Astrocyte (in vitro differentiated cells and primary cell): ENCODE measurements at regions not wholly inside any gene's neighbourhood (a gene's known extent, or its start where the extent isn't known, plus 50 kb on each side); places are given as distances from the start of the nearest gene placed in this dataset.
A peak's percentile ranks its signal among the peaks of the same experiment; 100 is the strongest.

Source experiments
- DNase-seq: peaks from one replicate; pipeline ENCODE4 v3.0.0-alpha.2; 2010; ENCODE audit warnings: low read depth
- FAIRE-seq: peaks from 2 replicates; lab custom pipeline; 2011; peaks lifted over from hg19 to GRCh38; lab: Jason Lieb, UNC
- H2AFZ ChIP-seq: 2 replicates; pipeline ENCODE4 v1.6.0; 2012; ENCODE audit warnings: low read depth, low read length, inconsistent platforms
- H3K27ac ChIP-seq: 2 replicates; pipeline ENCODE4 v1.5.1; 2011; ENCODE audit warnings: low read depth, low read length, inconsistent platforms
- H3K27me3 ChIP-seq: 2 replicates; pipeline ENCODE4 v1.6.0; 2011; ENCODE audit warnings: low read length, inconsistent platforms; ENCODE audit not compliant: insufficient read depth
- H3K36me3 ChIP-seq: 2 replicates; pipeline ENCODE4 v1.5.1; 2011; ENCODE audit warnings: low read length, inconsistent platforms; ENCODE audit not compliant: insufficient read depth
- H3K4me1 ChIP-seq: 2 replicates; pipeline ENCODE4 v1.5.1; 2011; ENCODE audit warnings: low read length, inconsistent platforms; ENCODE audit not compliant: insufficient read depth
- H3K4me2 ChIP-seq: 2 replicates; pipeline ENCODE4 v1.6.0; 2012; ENCODE audit warnings: low read length, inconsistent platforms
- H3K4me3 ChIP-seq: 2 replicates; pipeline ENCODE4 v1.5.1; 2011; ENCODE audit warnings: low read depth, mild to moderate bottlenecking, low read length, inconsistent platforms; ENCODE audit not compliant: insufficient read depth
- H3K79me2 ChIP-seq: 2 replicates; pipeline ENCODE4 v1.6.0; 2012; ENCODE audit warnings: mild to moderate bottlenecking, low read length, inconsistent platforms; ENCODE audit not compliant: insufficient read depth
- H3K9ac ChIP-seq: 2 replicates; pipeline ENCODE4 v1.6.0; 2012; ENCODE audit warnings: mild to moderate bottlenecking, low read length, inconsistent platforms
- H3K9me3 ChIP-seq: 2 replicates; pipeline ENCODE4 v1.5.1; 2012; ENCODE audit warnings: low read depth, mild to moderate bottlenecking, low read length, inconsistent platforms; ENCODE audit not compliant: insufficient read depth
- H4K20me1 ChIP-seq: 2 replicates; pipeline ENCODE4 v1.6.0; 2012; ENCODE audit warnings: low read length, inconsistent platforms; ENCODE audit not compliant: insufficient read depth
- H3K27ac Mint-ChIP-seq: one replicate; pipeline ENCODE4 v1.8.0; 2021; ENCODE audit warnings: mild to moderate bottlenecking, mixed read lengths; ENCODE audit not compliant: unreplicated experiment
- H3K27me3 Mint-ChIP-seq: one replicate; pipeline ENCODE4 v1.8.0; 2021; ENCODE audit warnings: low read depth, mixed read lengths; ENCODE audit not compliant: unreplicated experiment
- H3K36me3 Mint-ChIP-seq: one replicate; pipeline ENCODE4 v1.8.0; 2021; ENCODE audit warnings: low read depth, mixed read lengths; ENCODE audit not compliant: unreplicated experiment
- H3K4me1 Mint-ChIP-seq: one replicate; pipeline ENCODE4 v1.8.0; 2021; ENCODE audit warnings: low read depth, mixed read lengths; ENCODE audit not compliant: unreplicated experiment
- H3K4me3 Mint-ChIP-seq: one replicate; pipeline ENCODE4 v1.8.0; 2021; ENCODE audit warnings: mild to moderate bottlenecking, moderate library complexity, mixed read lengths; ENCODE audit not compliant: unreplicated experiment
- H3K9me3 Mint-ChIP-seq: one replicate; pipeline ENCODE4 v1.8.0; 2021; ENCODE audit warnings: mild to moderate bottlenecking, mixed read lengths; ENCODE audit not compliant: unreplicated experiment
- EZH2 ChIP-seq: IDR thresholded peaks from 2 replicates; pipeline ENCODE4 v1.6.1; 2012; ENCODE audit warnings: mild to moderate bottlenecking, low read length, inconsistent platforms; ENCODE audit not compliant: insufficient read depth
- TF ChIP-seq, protein P1 (sequence below): IDR thresholded peaks from 2 replicates; pipeline ENCODE4 v1.5.1; 2011; ENCODE audit warnings: low read depth, mild to moderate bottlenecking, inconsistent platforms, low read length, moderate library complexity; ENCODE audit not compliant: insufficient read depth

DNA sequence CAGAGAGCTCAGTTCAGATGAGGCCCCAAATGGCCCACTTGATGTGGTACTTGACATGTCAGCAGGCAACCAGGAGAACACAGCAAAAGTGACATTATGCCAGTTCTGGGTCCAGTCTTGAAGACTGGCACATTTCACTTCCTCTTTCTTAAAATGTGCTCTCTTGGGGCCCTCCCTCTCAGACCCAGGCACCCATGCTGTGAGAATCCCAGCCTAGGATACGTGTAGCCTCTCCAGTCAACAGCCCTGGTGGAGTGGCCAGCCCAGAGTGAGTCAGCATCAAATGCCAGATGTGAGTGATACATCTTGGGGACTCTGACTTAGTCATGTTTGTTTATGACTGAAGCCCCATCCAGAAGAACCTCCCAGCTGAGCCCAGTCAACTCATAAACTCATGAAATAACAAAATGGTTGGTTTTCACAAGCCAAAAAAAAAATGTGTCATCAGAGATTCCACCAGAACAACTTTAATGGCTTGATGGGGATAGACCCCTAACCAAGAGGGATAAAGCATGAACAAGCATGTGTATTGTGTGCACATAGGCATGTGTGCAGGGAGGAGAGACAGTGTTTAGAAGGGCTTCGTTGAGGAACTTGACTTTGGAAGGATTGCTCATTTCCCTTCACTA, 82.5 kb upstream of the TNRC6C start:
- peaks cover 18% of the 10 kb centered on the region for H3K9me3 Mint-ChIP-seq
- peaks cover 13% of the 10 kb centered on the region for H3K4me1 Mint-ChIP-seq
- Histone ChIP-seq H3K27ac (no peak overlapping the region), H3K4me2 (no peak overlapping the region), H3K4me1 (peaks cover 15% of the 10 kb centered on the region), H3K36me3 (no peaks in the 10 kb centered on the region), H2AFZ (no peak overlapping the region), H4K20me1 (peaks cover 4% of the 10 kb centered on the region), H3K79me2 (no peaks in the 10 kb centered on the region), H3K27me3 (peaks cover 37% of the 10 kb centered on the region), H3K9ac (no peak overlapping the region), H3K9me3 (peaks cover 22% of the 10 kb centered on the region), H3K4me3 (no peak overlapping the region)
- TF ChIP-seq, protein P1, sequence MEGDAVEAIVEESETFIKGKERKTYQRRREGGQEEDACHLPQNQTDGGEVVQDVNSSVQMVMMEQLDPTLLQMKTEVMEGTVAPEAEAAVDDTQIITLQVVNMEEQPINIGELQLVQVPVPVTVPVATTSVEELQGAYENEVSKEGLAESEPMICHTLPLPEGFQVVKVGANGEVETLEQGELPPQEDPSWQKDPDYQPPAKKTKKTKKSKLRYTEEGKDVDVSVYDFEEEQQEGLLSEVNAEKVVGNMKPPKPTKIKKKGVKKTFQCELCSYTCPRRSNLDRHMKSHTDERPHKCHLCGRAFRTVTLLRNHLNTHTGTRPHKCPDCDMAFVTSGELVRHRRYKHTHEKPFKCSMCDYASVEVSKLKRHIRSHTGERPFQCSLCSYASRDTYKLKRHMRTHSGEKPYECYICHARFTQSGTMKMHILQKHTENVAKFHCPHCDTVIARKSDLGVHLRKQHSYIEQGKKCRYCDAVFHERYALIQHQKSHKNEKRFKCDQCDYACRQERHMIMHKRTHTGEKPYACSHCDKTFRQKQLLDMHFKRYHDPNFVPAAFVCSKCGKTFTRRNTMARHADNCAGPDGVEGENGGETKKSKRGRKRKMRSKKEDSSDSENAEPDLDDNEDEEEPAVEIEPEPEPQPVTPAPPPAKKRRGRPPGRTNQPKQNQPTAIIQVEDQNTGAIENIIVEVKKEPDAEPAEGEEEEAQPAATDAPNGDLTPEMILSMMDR = no peak
- no peak for TF ChIP-seq EZH2
- peaks cover 3% of the 10 kb centered on the region for H3K36me3 Mint-ChIP-seq
- H3K27ac Mint-ChIP-seq = peak overlapping the region; percentile 93
- no peak overlapping the region for H3K4me3 Mint-ChIP-seq
- DNase-seq (peak; percentile 36), FAIRE-seq (no peak)
- peaks cover 47% of the 10 kb centered on the region for H3K27me3 Mint-ChIP-seq

DNA sequence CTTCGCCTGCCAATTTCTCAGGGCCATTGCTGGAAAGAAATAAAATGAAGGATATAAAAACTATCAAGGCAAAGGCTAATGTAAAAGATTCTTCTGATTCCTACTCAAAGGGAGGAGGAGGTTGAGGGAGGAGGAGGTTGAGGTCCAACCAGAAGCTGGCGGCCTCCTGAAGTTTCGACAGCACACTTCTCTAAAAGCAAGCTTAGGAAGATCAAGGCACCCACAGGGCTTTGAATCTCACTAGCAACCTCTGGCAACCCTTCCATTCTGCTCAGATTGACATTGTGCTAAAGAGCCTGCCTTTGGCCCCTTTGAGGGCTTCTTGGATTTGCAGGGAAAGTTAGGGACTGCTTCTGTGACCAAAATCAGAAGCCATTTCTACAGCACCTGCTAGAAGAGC, 81.5 kb upstream of the TNRC6C start:
- H3K36me3 ChIP-seq = no peaks in the 10 kb centered on the region
- Mint-ChIP-seq H3K36me3 (peaks cover 3% of the 10 kb centered on the region), H3K27ac (no peak overlapping the region), H3K9me3 (peaks cover 18% of the 10 kb centered on the region), H3K4me1 (peaks cover 20% of the 10 kb centered on the region), H3K27me3 (peaks cover 43% of the 10 kb centered on the region), H3K4me3 (no peak overlapping the region)
- FAIRE-seq = no peak
- peaks cover 22% of the 10 kb centered on the region for H3K9me3 ChIP-seq
- H3K4me2 ChIP-seq = no peak overlapping the region
- H4K20me1 ChIP-seq = peaks cover 8% of the 10 kb centered on the region
- no peaks in the 10 kb centered on the region for H3K79me2 ChIP-seq
- no peak overlapping the region for H2AFZ ChIP-seq
- DNase-seq = no peak
- no peak overlapping the region for H3K4me3 ChIP-seq
- H3K27ac ChIP-seq = no peak overlapping the region
- peaks cover 33% of the 10 kb centered on the region for H3K27me3 ChIP-seq
- H3K4me1 ChIP-seq = peaks cover 25% of the 10 kb centered on the region
- TF ChIP-seq, protein P1 = no peak
- TF ChIP-seq EZH2 = no peak
- no peak overlapping the region for H3K9ac ChIP-seq

DNA sequence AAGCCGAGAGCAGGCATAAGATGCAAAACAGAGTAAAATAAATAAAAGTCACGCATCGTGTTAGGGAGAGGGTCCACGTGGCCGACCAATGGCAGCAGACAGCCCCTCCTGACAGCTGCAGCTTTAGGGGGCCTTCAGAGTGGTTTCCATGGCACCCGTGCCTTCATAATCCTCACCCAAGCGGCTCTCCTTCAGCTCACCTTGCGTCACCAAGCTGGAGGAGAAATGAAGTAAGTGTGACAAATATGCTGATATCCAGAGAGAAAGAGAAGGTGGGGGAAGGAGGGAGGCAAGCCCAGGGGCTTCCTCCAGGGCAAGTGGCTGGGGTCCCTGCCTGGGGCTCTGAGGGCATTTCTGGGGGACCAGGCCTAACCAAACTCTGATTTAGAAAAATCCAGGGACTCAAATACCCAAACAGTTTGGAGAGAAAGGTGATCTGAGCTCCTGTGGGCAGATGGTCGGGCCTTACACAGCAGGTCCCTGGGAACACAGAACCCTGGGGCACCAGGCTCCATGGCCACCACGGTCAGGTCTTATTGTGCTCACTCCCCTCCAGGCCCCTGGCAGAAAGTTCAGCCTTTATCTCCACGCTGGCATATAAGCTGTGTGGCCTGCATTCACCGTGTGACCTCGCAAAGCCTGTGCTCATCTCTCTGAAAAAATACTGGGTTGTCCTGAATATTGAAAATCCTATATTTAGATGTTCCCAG, 80.7 kb upstream of the TNRC6C start:
- peaks cover 42% of the 10 kb centered on the region for H3K27me3 Mint-ChIP-seq
- DNase-seq (no peak), FAIRE-seq (no peak)

More for the DNA sequence above, 80.7 kb upstream of the TNRC6C start:
- Histone ChIP-seq H2AFZ (no peak overlapping the region), H3K9ac (no peak overlapping the region), H3K27me3 (peaks cover 26% of the 10 kb centered on the region), H3K79me2 (no peaks in the 10 kb centered on the region), H3K4me2 (no peak overlapping the region), H3K4me1 (peaks cover 33% of the 10 kb centered on the region), H4K20me1 (peaks cover 12% of the 10 kb centered on the region), H3K4me3 (no peak overlapping the region), H3K9me3 (peaks cover 19% of the 10 kb centered on the region), H3K27ac (no peak overlapping the region), H3K36me3 (no peaks in the 10 kb centered on the region)
- Mint-ChIP-seq H3K4me1 (peaks cover 27% of the 10 kb centered on the region), H3K36me3 (peaks cover 3% of the 10 kb centered on the region), H3K4me3 (no peak overlapping the region), H3K27ac (no peak overlapping the region), H3K9me3 (peaks cover 18% of the 10 kb centered on the region)
- TF ChIP-seq EZH2 = no peak
- TF ChIP-seq, protein P1 = no peak
